H1 (cell line): ENCODE measurements at regions not wholly inside any gene's neighbourhood (a gene's known extent, or its start where the extent isn't known, plus 50 kb on each side); places are given as distances from the start of the nearest gene placed in this dataset.

Source experiments
- CTCF ChIA-PET: fragments of 300-600 bp; sonication (Branson Sonifier 250); formaldehyde crosslinking; loops from one replicate; lab custom pipeline; 2021; ENCODE audit not compliant: partially characterized antibody; lab: Charles Lee
- POLR2A ChIA-PET: fragments of 300-600 bp; sonication (Branson Sonifier 250); formaldehyde crosslinking; loops from one replicate; lab custom pipeline; 2021; ENCODE audit warnings: inconsistent platforms; ENCODE audit not compliant: partially characterized antibody; lab: Charles Lee
- DNase-seq, 2 experiments: peaks; one replicate each; pipeline versions ENCODE4 v3.0.0 to v3.0.0-alpha.2; 2010 to 2022; ENCODE audit warnings: low spot score in 2 of 2, low read depth in 1 of 2, mixed read lengths in 1 of 2
- FAIRE-seq: peaks from 2 replicates; lab custom pipeline; 2011; peaks lifted over from hg19 to GRCh38; lab: Jason Lieb, UNC
- H2AFZ ChIP-seq: 2 replicates; pipeline ENCODE4 v1.8.1; 2012; ENCODE audit warnings: low read length, inconsistent platforms
- H2AK5ac ChIP-seq: 2 replicates; pipeline ENCODE4 v1.6.1; 2013; ENCODE audit warnings: low read depth, low read length
- H2BK120ac ChIP-seq: replicated peaks from 2 replicates; pipeline ENCODE3; 2013; ENCODE audit warnings: low read depth, low read length, inconsistent platforms
- H2BK12ac ChIP-seq: 2 replicates; pipeline ENCODE4 v1.6.1; 2013; ENCODE audit warnings: low read depth, low read length
- H2BK15ac ChIP-seq: 2 replicates; pipeline ENCODE4 v1.6.1; 2013; ENCODE audit warnings: low read length
- H2BK20ac ChIP-seq: 2 replicates; pipeline ENCODE4 v1.6.1; 2013; ENCODE audit warnings: low read length
- H2BK5ac ChIP-seq: 2 replicates; pipeline ENCODE4 v1.6.1; 2013; ENCODE audit warnings: low read depth, low read length
- H3K14ac ChIP-seq: 2 replicates; pipeline ENCODE4 v1.6.1; 2013; ENCODE audit warnings: inconsistent platforms; ENCODE audit not compliant: insufficient read length
- H3K18ac ChIP-seq: 2 replicates; pipeline ENCODE4 v1.6.1; 2013; ENCODE audit warnings: low read length; ENCODE audit errors: extremely low read depth
- H3K23ac ChIP-seq: 2 replicates; pipeline ENCODE4 v1.6.1; 2013; ENCODE audit warnings: inconsistent platforms; ENCODE audit not compliant: insufficient read length
- H3K23me2 ChIP-seq: 2 replicates; pipeline ENCODE4 v1.6.1; 2013; ENCODE audit warnings: low read depth, low read length
- H3K27ac ChIP-seq: 2 replicates; pipeline ENCODE4 v1.6.1; 2011; ENCODE audit warnings: low read depth, low read length, inconsistent platforms
- H3K27me3 ChIP-seq, 4 experiments: replicated peaks in 1 of 4; 1 replicate in 1 of 4; 2 replicates in 3 of 4; pipeline versions ENCODE4 v1.6.1 to v1.8.1; 2011 to 2013; ENCODE audit warnings: low read length in 3 of 4, mild to moderate bottlenecking in 3 of 4, inconsistent platforms in 2 of 4, mixed read lengths in 2 of 4, moderate library complexity in 1 of 4; ENCODE audit not compliant: control insufficient read depth in 3 of 4, insufficient read depth in 3 of 4; ENCODE audit errors: extremely low read depth in 1 of 4
- H3K36me3 ChIP-seq, 4 experiments: 2 replicates each; pipeline versions ENCODE4 v1.6.1 to v1.8.1; 2011 to 2013; ENCODE audit warnings: mild to moderate bottlenecking in 4 of 4, low read length in 3 of 4, moderate library complexity in 2 of 4, control low read depth in 1 of 4, inconsistent platforms in 1 of 4; ENCODE audit not compliant: insufficient read depth in 4 of 4, control insufficient read depth in 2 of 4
- H3K4ac ChIP-seq: replicated peaks from 2 replicates; pipeline ENCODE3; 2013; ENCODE audit warnings: low read length, low read depth, mixed read lengths, inconsistent platforms; ENCODE audit not compliant: insufficient read length
- H3K4me1 ChIP-seq, 4 experiments: replicated peaks in 1 of 4; 1 replicate in 1 of 4; 2 replicates in 3 of 4; pipeline versions ENCODE4 v1.6.1 to v1.8.1; 2011 to 2013; ENCODE audit warnings: low read length in 3 of 4, inconsistent platforms in 2 of 4, mixed read lengths in 1 of 4; ENCODE audit not compliant: insufficient read depth in 4 of 4, control insufficient read depth in 3 of 4
- H3K4me2 ChIP-seq, 2 experiments: 2 replicates each; pipeline versions ENCODE4 v1.6.1 to v1.8.1; 2011 to 2013; ENCODE audit warnings: low read depth in 2 of 2, low read length in 2 of 2, control low read depth in 1 of 2, inconsistent platforms in 1 of 2, mild to moderate bottlenecking in 1 of 2; ENCODE audit not compliant: insufficient read depth in 1 of 2
- H3K4me3 ChIP-seq, 4 experiments: fragments of 200-600, 300-600 bp in 1 of 4; sonication (generic), shearing (Covaris generic), sonication (Bioruptor Twin) in 1 of 4; 2 replicates each; pipeline versions ENCODE4 v1.5.1 to v1.8.1; 2011 to 2016; ENCODE audit warnings: low read length in 4 of 4, low read depth in 3 of 4, control low read depth in 2 of 4, inconsistent platforms in 2 of 4, mild to moderate bottlenecking in 2 of 4, mixed read lengths in 1 of 4, moderate library complexity in 1 of 4; ENCODE audit not compliant: insufficient read depth in 2 of 4; ENCODE audit errors: extremely low read depth in 1 of 4
- H3K56ac ChIP-seq: replicated peaks from 2 replicates; pipeline ENCODE3; 2013; ENCODE audit warnings: low read depth, mild to moderate bottlenecking, mixed read lengths, low read length, inconsistent platforms; ENCODE audit not compliant: insufficient read length
- H3K79me1 ChIP-seq: 2 replicates; pipeline ENCODE4 v1.6.1; 2013; ENCODE audit warnings: low read depth, low read length, control low read depth
- H3K79me2 ChIP-seq, 2 experiments: 2 replicates each; pipeline versions ENCODE4 v1.6.1 to v1.8.1; 2012 to 2013; ENCODE audit warnings: low read length in 2 of 2, mild to moderate bottlenecking in 2 of 2, inconsistent platforms in 1 of 2; ENCODE audit not compliant: insufficient read depth in 2 of 2, control insufficient read depth in 1 of 2
- H3K9ac ChIP-seq, 4 experiments: replicated peaks in 1 of 4; 1 replicate in 1 of 4; 2 replicates in 3 of 4; pipeline versions ENCODE4 v1.6.1 to v1.8.1; 2011 to 2013; ENCODE audit warnings: low read depth in 3 of 4, low read length in 3 of 4, control low read depth in 2 of 4, mild to moderate bottlenecking in 2 of 4, moderate library complexity in 2 of 4, inconsistent platforms in 1 of 4; ENCODE audit errors: extremely low read depth in 1 of 4
- H3K9me3 ChIP-seq, 2 experiments: 2 replicates each; pipeline versions ENCODE4 v1.6.1 to v1.8.1; 2012 to 2013; ENCODE audit warnings: mild to moderate bottlenecking in 2 of 2, moderate library complexity in 2 of 2, control low read depth in 1 of 2, inconsistent platforms in 1 of 2, low read depth in 1 of 2, low read length in 1 of 2, mixed read lengths in 1 of 2; ENCODE audit not compliant: insufficient read depth in 2 of 2
- H4K20me1 ChIP-seq, 2 experiments: replicated peaks in 1 of 2; 2 replicates each; pipeline versions ENCODE3 to v1.8.1; 2011 to 2013; ENCODE audit warnings: inconsistent platforms in 2 of 2, low read length in 2 of 2, mild to moderate bottlenecking in 1 of 2; ENCODE audit not compliant: insufficient read depth in 2 of 2, control insufficient read depth in 1 of 2
- H4K5ac ChIP-seq: 2 replicates; pipeline ENCODE4 v1.6.1; 2013; ENCODE audit warnings: low read length, low read depth, mixed read lengths, inconsistent platforms; ENCODE audit not compliant: insufficient read length
- H4K8ac ChIP-seq: 2 replicates; pipeline ENCODE4 v1.8.0; 2013; ENCODE audit warnings: mild to moderate bottlenecking, moderate library complexity, low read length, inconsistent platforms; ENCODE audit not compliant: insufficient read depth; ENCODE audit errors: extremely low read depth
- H4K91ac ChIP-seq: replicated peaks from 2 replicates; pipeline ENCODE3; 2013; ENCODE audit warnings: low read length, mixed read lengths, inconsistent platforms; ENCODE audit not compliant: insufficient read length
- ASH2L ChIP-seq: fragments of 200-600, 300-600 bp; sonication (generic); IDR thresholded peaks from one replicate; pipeline ENCODE4 v1.7.1; 2017; ENCODE audit warnings: low read length
- CREB1 ChIP-seq: IDR thresholded peaks from 2 replicates; pipeline ENCODE4 v1.6.1; 2012; ENCODE audit warnings: inconsistent platforms
- EP300 ChIP-seq, 2 experiments: IDR thresholded peaks; 1 replicate in 1 of 2; 2 replicates in 1 of 2; pipeline ENCODE4 v1.6.1; 2011 to 2012; ENCODE audit warnings: low read depth in 2 of 2, low read length in 2 of 2, mild to moderate bottlenecking in 2 of 2, borderline replicate concordance in 1 of 2, inconsistent platforms in 1 of 2, moderate library complexity in 1 of 2
- HDAC6 ChIP-seq: IDR thresholded peaks from one replicate; pipeline ENCODE4 v1.7.1; 2012; ENCODE audit warnings: low read depth, mild to moderate bottlenecking, inconsistent platforms, low read length, moderate library complexity
- KDM5A ChIP-seq: fragments of 200-600 bp; IDR thresholded peaks from 2 replicates; pipeline ENCODE4 v1.7.1; 2012; ENCODE audit warnings: mild to moderate bottlenecking, low read length, inconsistent platforms, mixed read lengths
- NRF1 ChIP-seq: IDR thresholded peaks from 2 replicates; pipeline ENCODE4 v1.6.1; 2011; ENCODE audit warnings: mild to moderate bottlenecking, low read depth, low read length, improper control_type of control experiment
- POLR2AphosphoS5 ChIP-seq: IDR thresholded peaks from 2 replicates; pipeline ENCODE4 v1.6.1; 2011; ENCODE audit warnings: low read depth, low read length
- POU5F1 ChIP-seq: IDR thresholded peaks from 2 replicates; pipeline ENCODE4 v1.6.1; 2011; ENCODE audit warnings: low read depth, mild to moderate bottlenecking, low read length, moderate library complexity
- RBBP5 ChIP-seq: IDR thresholded peaks from 2 replicates; pipeline ENCODE4 v1.7.1; 2012; ENCODE audit warnings: low read depth, mild to moderate bottlenecking, inconsistent platforms, low read length, moderate library complexity, borderline replicate concordance
- RNF2 ChIP-seq: fragments of 200-900, 300-1000 bp; sonication (generic); IDR thresholded peaks from 2 replicates; pipeline ENCODE4 v1.7.1; 2016; ENCODE audit warnings: borderline replicate concordance, low read depth, mild to moderate bottlenecking, antibody characterized with exemption, low read length; ENCODE audit not compliant: poor library complexity, severe bottlenecking; ENCODE audit errors: missing control alignments
- SP1 ChIP-seq: IDR thresholded peaks from 2 replicates; pipeline ENCODE4 v1.6.1; 2011; ENCODE audit warnings: low read depth, low read length
- WGBS, 2 experiments: shearing (Covaris generic) in 1 of 2; methylation state at CpG; one replicate each; pipeline versions ENCODE4 v1.1.6 to v1.1.7; 2013 to 2015; ENCODE audit warnings: low lambda C conversion rate in 2 of 2, mixed read lengths in 2 of 2, inconsistent platforms in 1 of 2, low coverage in 1 of 2, missing lambda C conversion rate in 1 of 2; ENCODE audit not compliant: insufficient replicate concordance in 2 of 2, insufficient coverage in 1 of 2, insufficient read length in 1 of 2; ENCODE audit errors: extremely low coverage in 1 of 2, missing lambda C conversion rate in 1 of 2; 5-methylcytosine and 5-hydroxymethylcytosine counted together
- TF ChIP-seq, protein P1 (sequence below): IDR thresholded peaks from 2 replicates; pipeline ENCODE4 v1.6.1; 2011; ENCODE audit warnings: low read length, improper control_type of control experiment
- TF ChIP-seq, protein P2 (sequence below): IDR thresholded peaks from 2 replicates; pipeline ENCODE4 v1.6.1; 2012; ENCODE audit warnings: inconsistent platforms

GRCh38 chr1:217149791-217150190 is 426.6 kb upstream of the ESRRG start:
- Histone ChIP-seq H3K9me3 (peaks cover 0 to 7% of the 10 kb centered on the region in 2 experiments; a peak in 1 of 4 replicates), H3K79me1 (no peaks in the 10 kb centered on the region), H3K23me2 (no peaks in the 10 kb centered on the region), H3K79me2 (no peaks in the 10 kb centered on the region), H3K23ac (no peak overlapping the region), H4K8ac (no peak overlapping the region), H3K4me3 (no peak overlapping the region), H3K27ac (no peak overlapping the region), H2BK15ac (no peak overlapping the region), H2BK12ac (no peak overlapping the region), H4K20me1 (no peaks in the 10 kb centered on the region), H3K56ac (no peak overlapping the region), H3K18ac (no peak overlapping the region), H2AK5ac (no peak overlapping the region), H3K14ac (no peak overlapping the region), H2AFZ (no peak overlapping the region), H4K5ac (no peak overlapping the region), H3K4me1 (no peaks in the 10 kb centered on the region), H2BK5ac (no peak overlapping the region), H3K36me3 (no peaks in the 10 kb centered on the region), H3K4ac (no peak overlapping the region), H2BK120ac (no peak overlapping the region), H3K27me3 (no peaks in the 10 kb centered on the region), H3K9ac (no peak overlapping the region), H4K91ac (no peak overlapping the region), H3K4me2 (no peak overlapping the region), H2BK20ac (no peak overlapping the region)
- WGBS, 2 experiments: 92% methylated on average over 2 of the region's 2 CpGs; no CpG with 5 or more reads in 1 of the 2 experiments
- DNase-seq (no peak), FAIRE-seq (no peak)
- CTCF ChIA-PET: no interaction called here
- POLR2A ChIA-PET: no interaction called here
- TF ChIP-seq, protein P1, sequence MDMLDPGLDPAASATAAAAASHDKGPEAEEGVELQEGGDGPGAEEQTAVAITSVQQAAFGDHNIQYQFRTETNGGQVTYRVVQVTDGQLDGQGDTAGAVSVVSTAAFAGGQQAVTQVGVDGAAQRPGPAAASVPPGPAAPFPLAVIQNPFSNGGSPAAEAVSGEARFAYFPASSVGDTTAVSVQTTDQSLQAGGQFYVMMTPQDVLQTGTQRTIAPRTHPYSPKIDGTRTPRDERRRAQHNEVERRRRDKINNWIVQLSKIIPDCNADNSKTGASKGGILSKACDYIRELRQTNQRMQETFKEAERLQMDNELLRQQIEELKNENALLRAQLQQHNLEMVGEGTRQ: no peak
- no peak for TF ChIP-seq NRF1
- no peak for TF ChIP-seq RBBP5
- TF ChIP-seq EP300 (IDR thresholded peaks at IDR 0.05; ENCODE audit: borderline replicate concordance in 1 of 2, low read depth in 2 of 2, low read length in 2 of 2): no peak
- TF ChIP-seq SP1: no peak
- no peak for TF ChIP-seq CREB1
- TF ChIP-seq ASH2L: no peak
- TF ChIP-seq POLR2AphosphoS5: no peak
- TF ChIP-seq, protein P2, sequence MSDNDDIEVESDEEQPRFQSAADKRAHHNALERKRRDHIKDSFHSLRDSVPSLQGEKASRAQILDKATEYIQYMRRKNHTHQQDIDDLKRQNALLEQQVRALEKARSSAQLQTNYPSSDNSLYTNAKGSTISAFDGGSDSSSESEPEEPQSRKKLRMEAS: no peak
- no peak for TF ChIP-seq KDM5A
- no peak for TF ChIP-seq HDAC6
- TF ChIP-seq RNF2: no peak
- no peak for TF ChIP-seq POU5F1
